ENCODE measurements at regions not wholly inside any gene's neighbourhood (a gene's known extent, or its start where the extent isn't known, plus 50 kb on each side); places are given as distances from the start of the nearest gene placed in this dataset.
"Not testable (repeated sequence)": the region's sequence is repeated elsewhere in the genome, so short reads cannot be mapped to it uniquely, and the experiment has no call there.

- no peak for DNase-seq
Observed at GRCh38 chr3:35064761-35065160, 574.6 kb upstream of the ARPP21 start.

- DNase-seq, result no peak
Observed at GRCh38 chr3:35065891-35066290, 573.4 kb upstream of the ARPP21 start.

GRCh38 chr3:35067750-35068149, 571.6 kb upstream of the ARPP21 start:
- no peak for DNase-seq

- no peak for DNase-seq
Observed at GRCh38 chr3:35070088-35070487, 569.2 kb upstream of the ARPP21 start.

- no peak for DNase-seq
Observed at GRCh38 chr3:35071772-35072171, 567.6 kb upstream of the ARPP21 start.

- DNase-seq, result no peak
Observed at GRCh38 chr3:35078780-35079179, 560.5 kb upstream of the ARPP21 start.

GRCh38 chr3:35079403-35079802, 559.9 kb upstream of the ARPP21 start:
- DNase-seq, result no peak

- DNase-seq, result no peak
Observed at GRCh38 chr3:35081899-35082298, 557.4 kb upstream of the ARPP21 start.

GRCh38 chr3:35088943-35089342, 550.4 kb upstream of the ARPP21 start:
- DNase-seq, result no peak

- no peak for DNase-seq
Observed at GRCh38 chr3:35114686-35115085, 524.6 kb upstream of the ARPP21 start.

GRCh38 chr3:35120026-35120425, 519.3 kb upstream of the ARPP21 start:
- DNase-seq, result no peak

GRCh38 chr3:35137612-35138011, 501.7 kb upstream of the ARPP21 start:
- no peak for DNase-seq

GRCh38 chr3:35141406-35141805, 497.9 kb upstream of the ARPP21 start:
- DNase-seq, result no peak

- DNase-seq, result no peak
Observed at GRCh38 chr3:35144011-35144410, 495.3 kb upstream of the ARPP21 start.

GRCh38 chr3:35146256-35147035, 492.9 kb upstream of the ARPP21 start:
- DNase-seq, result not testable (repeated sequence)

GRCh38 chr3:35183927-35184675, 455.2 kb upstream of the ARPP21 start:
- DNase-seq, result no peak

- no peak for DNase-seq
Observed at GRCh38 chr3:35184775-35185174, 454.6 kb upstream of the ARPP21 start.

GRCh38 chr3:35187908-35188307, 451.4 kb upstream of the ARPP21 start:
- no peak for DNase-seq

- no peak for DNase-seq
Observed at GRCh38 chr3:35194666-35195065, 444.7 kb upstream of the ARPP21 start.

- DNase-seq, result no peak
Observed at GRCh38 chr3:35198857-35199256, 440.5 kb upstream of the ARPP21 start.

- DNase-seq, result no peak
Observed at GRCh38 chr3:35200056-35200455, 439.3 kb upstream of the ARPP21 start.

GRCh38 chr3:35201211-35201610, 438.1 kb upstream of the ARPP21 start:
- DNase-seq, result no peak

GRCh38 chr3:35215525-35216500, 423.5 kb upstream of the ARPP21 start:
- DNase-seq, result no peak
